OCI-LY1 (cell line): ENCODE measurements at regions not wholly inside any gene's neighbourhood (a gene's known extent, or its start where the extent isn't known, plus 50 kb on each side); places are given as distances from the start of the nearest gene placed in this dataset.

Source experiments
- H2AFZ ChIP-seq: fragments of 200-600 bp; sonication (generic), shearing (Covaris generic); 2 replicates; pipeline ENCODE4 v1.6.0; 2014; ENCODE audit warnings: antibody characterized with exemption, mild to moderate bottlenecking, low read length
- H3F3A ChIP-seq: fragments of 200-600 bp; sonication (generic), shearing (Covaris generic); 2 replicates; pipeline ENCODE4 v1.6.0; 2014; ENCODE audit warnings: mild to moderate bottlenecking, antibody characterized with exemption, low read length, moderate library complexity; ENCODE audit not compliant: insufficient read depth
- H3K27ac ChIP-seq: fragments of 200-600 bp; sonication (generic); 2 replicates; pipeline ENCODE4 v1.5.1; 2014; ENCODE audit warnings: low read length, mixed run types, mild to moderate bottlenecking, low read depth; ENCODE audit not compliant: poor library complexity, severe bottlenecking
- H3K27me3 ChIP-seq: fragments of 200-600 bp; sonication (generic); 2 replicates; pipeline ENCODE4 v1.6.0; 2014; ENCODE audit warnings: antibody characterized with exemption, mild to moderate bottlenecking, low read length, moderate library complexity; ENCODE audit not compliant: insufficient read depth
- H3K36me3 ChIP-seq: fragments of 200-600 bp; sonication (generic); 2 replicates; pipeline ENCODE4 v1.6.1; 2014; ENCODE audit warnings: mild to moderate bottlenecking, antibody characterized with exemption, low read length, moderate library complexity, mixed read lengths; ENCODE audit not compliant: insufficient read depth
- H3K4me1 ChIP-seq: fragments of 200-600 bp; sonication (generic); 2 replicates; pipeline ENCODE4 v1.5.1; 2014; ENCODE audit warnings: mild to moderate bottlenecking, low read length, moderate library complexity; ENCODE audit not compliant: insufficient read depth, severe bottlenecking
- H3K4me2 ChIP-seq: fragments of 200-600 bp; sonication (generic), shearing (Covaris generic); 2 replicates; pipeline ENCODE4 v1.6.1; 2014; ENCODE audit warnings: low read length
- H3K4me3 ChIP-seq: fragments of 200-600 bp; sonication (generic); 2 replicates; pipeline ENCODE4 v1.5.1; 2014; ENCODE audit warnings: low read length, low read depth, mild to moderate bottlenecking, mixed read lengths; ENCODE audit not compliant: poor library complexity, severe bottlenecking
- H3K79me2 ChIP-seq: fragments of 200-600 bp; shearing (Covaris generic); 2 replicates; pipeline ENCODE4 v1.6.1; 2016; ENCODE audit warnings: mixed run types, low read length, mixed read lengths; ENCODE audit not compliant: insufficient read depth
- H3K9ac ChIP-seq: fragments of 200-600 bp; sonication (generic), shearing (Covaris generic); 2 replicates; pipeline ENCODE4 v1.6.1; 2014; ENCODE audit warnings: mild to moderate bottlenecking, low read length, mixed read lengths
- H3K9me2 ChIP-seq: fragments of 200-600 bp; sonication (generic), shearing (Covaris generic); 2 replicates; pipeline ENCODE4 v1.6.1; 2014; ENCODE audit warnings: low read depth, mild to moderate bottlenecking, low read length, mixed read lengths
- H3K9me3 ChIP-seq: fragments of 200-600 bp; shearing (Covaris generic); 2 replicates; pipeline ENCODE4 v1.6.1; 2014; ENCODE audit warnings: low read length, mixed read lengths
- H4K20me1 ChIP-seq: fragments of 200-600 bp; sonication (generic), shearing (Covaris generic); 2 replicates; pipeline ENCODE4 v1.6.0; 2016; ENCODE audit warnings: mild to moderate bottlenecking, low read length; ENCODE audit not compliant: insufficient read depth
- CTCF ChIP-seq: fragments of 200-600 bp; sonication (generic), shearing (Covaris generic); IDR thresholded peaks from 2 replicates; pipeline ENCODE4 v1.5.1; 2017; ENCODE audit warnings: mild to moderate bottlenecking, antibody characterized with exemption, low read length, moderate library complexity, mixed read lengths
- EZH2 ChIP-seq: fragments of 200-600 bp; sonication (generic), shearing (Covaris generic); IDR thresholded peaks from 2 replicates; pipeline ENCODE4 v1.8.0; 2017; ENCODE audit warnings: borderline replicate concordance, mixed run types, mild to moderate bottlenecking, antibody characterized with exemption, low read length, moderate library complexity, mixed read lengths

GRCh38 chr3:40913192-40913591 is 286.1 kb upstream of the CTNNB1 start:
- Histone ChIP-seq H3K9ac (no peak overlapping the region), H3K27me3 (no peaks in the 10 kb centered on the region), H3K9me2 (no peaks in the 10 kb centered on the region), H3K27ac (no peak overlapping the region), H3K4me2 (no peak overlapping the region), H2AFZ (no peak overlapping the region), H3F3A (no peaks in the 10 kb centered on the region), H3K4me3 (no peak overlapping the region), H3K4me1 (no peaks in the 10 kb centered on the region), H3K9me3 (no peaks in the 10 kb centered on the region), H3K79me2 (no peaks in the 10 kb centered on the region), H3K36me3 (no peaks in the 10 kb centered on the region), H4K20me1 (no peaks in the 10 kb centered on the region)
- TF ChIP-seq CTCF, result no peak

GRCh38 chr3:40913641-40914040 is 285.7 kb upstream of the CTNNB1 start:
- Histone ChIP-seq H4K20me1 (no peaks in the 10 kb centered on the region), H3K4me1 (no peaks in the 10 kb centered on the region), H3K27me3 (no peaks in the 10 kb centered on the region), H3K9me3 (no peaks in the 10 kb centered on the region), H3K79me2 (no peaks in the 10 kb centered on the region), H3K27ac (no peak overlapping the region), H3K4me2 (no peak overlapping the region), H2AFZ (no peak overlapping the region), H3K36me3 (no peaks in the 10 kb centered on the region), H3K9me2 (no peaks in the 10 kb centered on the region), H3F3A (no peaks in the 10 kb centered on the region), H3K9ac (no peak overlapping the region), H3K4me3 (no peak overlapping the region)
- TF ChIP-seq CTCF, result no peak
- no peak for TF ChIP-seq EZH2

GRCh38 chr3:40914475-40914874 is 284.8 kb upstream of the CTNNB1 start:
- Histone ChIP-seq H3K36me3 (no peaks in the 10 kb centered on the region), H3K27ac (no peak overlapping the region), H3K27me3 (no peaks in the 10 kb centered on the region), H3K9me3 (no peaks in the 10 kb centered on the region), H3K4me1 (no peaks in the 10 kb centered on the region), H3K9me2 (no peaks in the 10 kb centered on the region), H3K9ac (no peak overlapping the region), H3F3A (no peaks in the 10 kb centered on the region), H3K79me2 (no peaks in the 10 kb centered on the region), H3K4me2 (no peak overlapping the region), H3K4me3 (no peak overlapping the region), H2AFZ (no peak overlapping the region), H4K20me1 (no peaks in the 10 kb centered on the region)
- TF ChIP-seq CTCF (no peak), EZH2 (no peak)
